ENCODE measurements at regions not wholly inside any gene's neighbourhood (a gene's known extent, or its start where the extent isn't known, plus 50 kb on each side); places are given as distances from the start of the nearest gene placed in this dataset.

DNA sequence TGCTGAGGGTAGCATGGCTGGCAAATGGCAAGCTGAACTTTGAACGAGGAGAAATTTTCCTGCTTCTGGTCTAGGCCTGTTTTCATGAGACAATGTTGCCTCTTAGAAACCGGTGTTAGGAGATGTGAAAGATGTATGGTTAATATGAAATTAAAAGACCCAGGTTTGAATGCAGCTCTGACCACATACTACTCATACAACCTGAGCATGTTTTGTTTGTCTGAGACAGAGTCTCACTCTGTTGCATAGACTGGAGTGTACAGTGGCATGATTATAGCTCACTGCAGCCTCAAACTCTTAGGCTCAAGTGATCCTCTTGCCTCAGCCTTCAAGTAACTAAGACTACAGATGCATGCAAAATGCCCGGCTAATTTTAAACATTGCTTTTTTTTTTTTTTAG is 193.4 kb upstream of the FZD8 start:
- H3K9me3 ChIP-seq, result no peaks in the 10 kb centered on the region
- 77% methylated on average over 3 of the region's 3 CpGs for WGBS
- no peaks in the 10 kb centered on the region for H3K4me1 ChIP-seq
- peak overlapping the region; percentile 3 for H3K27ac ChIP-seq
- no peak for TF ChIP-seq POLR2A (IDR thresholded peaks at IDR 0.05)
- TF ChIP-seq POLR2AphosphoS5 (IDR thresholded peaks at IDR 0.05), result no peak
- DNase-seq (ENCODE audit: low spot score in 2 of 2), result no peak
- no peaks in the 10 kb centered on the region for H3K36me3 ChIP-seq
- H3K27me3 ChIP-seq, result no peaks in the 10 kb centered on the region
- no peak overlapping the region for H3K4me3 ChIP-seq

DNA sequence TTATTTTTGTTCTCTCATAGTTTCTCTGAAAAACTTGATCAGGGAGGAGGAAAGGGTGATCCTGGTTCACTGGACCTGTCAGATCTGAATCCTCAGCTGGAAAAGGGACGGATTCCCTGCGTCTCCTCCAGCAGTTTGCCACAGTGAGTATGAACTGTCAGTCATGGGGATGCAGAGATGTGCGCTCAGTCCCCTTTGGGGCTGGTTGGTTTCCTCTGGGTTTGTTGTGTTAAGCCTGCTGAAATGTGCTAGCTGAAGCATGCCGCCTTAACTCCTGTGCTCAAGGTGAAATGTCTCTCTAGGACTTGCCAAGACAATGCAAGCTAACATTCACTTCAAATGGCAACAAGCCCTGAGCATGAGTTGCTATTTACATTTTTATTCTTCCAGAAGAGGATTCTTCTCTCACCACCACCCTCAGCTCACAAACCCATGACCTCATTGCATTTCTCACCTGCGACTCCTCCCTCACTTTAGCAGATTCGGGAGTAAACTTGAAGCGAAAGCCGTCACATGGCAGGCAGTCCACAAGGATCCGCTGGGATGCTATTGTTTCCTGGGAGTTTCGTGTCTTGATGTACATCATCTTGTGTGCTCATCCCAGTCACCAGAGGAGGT is 192.9 kb upstream of the FZD8 start:
- WGBS, result 68% methylated on average over 10 of the region's 10 CpGs
- Histone ChIP-seq H3K27ac (peak overlapping the region; percentile 3), H3K4me1 (no peaks in the 10 kb centered on the region), H3K36me3 (no peaks in the 10 kb centered on the region), H3K4me3 (no peak overlapping the region), H3K27me3 (no peaks in the 10 kb centered on the region), H3K9me3 (no peaks in the 10 kb centered on the region)
- TF ChIP-seq, protein P1, sequence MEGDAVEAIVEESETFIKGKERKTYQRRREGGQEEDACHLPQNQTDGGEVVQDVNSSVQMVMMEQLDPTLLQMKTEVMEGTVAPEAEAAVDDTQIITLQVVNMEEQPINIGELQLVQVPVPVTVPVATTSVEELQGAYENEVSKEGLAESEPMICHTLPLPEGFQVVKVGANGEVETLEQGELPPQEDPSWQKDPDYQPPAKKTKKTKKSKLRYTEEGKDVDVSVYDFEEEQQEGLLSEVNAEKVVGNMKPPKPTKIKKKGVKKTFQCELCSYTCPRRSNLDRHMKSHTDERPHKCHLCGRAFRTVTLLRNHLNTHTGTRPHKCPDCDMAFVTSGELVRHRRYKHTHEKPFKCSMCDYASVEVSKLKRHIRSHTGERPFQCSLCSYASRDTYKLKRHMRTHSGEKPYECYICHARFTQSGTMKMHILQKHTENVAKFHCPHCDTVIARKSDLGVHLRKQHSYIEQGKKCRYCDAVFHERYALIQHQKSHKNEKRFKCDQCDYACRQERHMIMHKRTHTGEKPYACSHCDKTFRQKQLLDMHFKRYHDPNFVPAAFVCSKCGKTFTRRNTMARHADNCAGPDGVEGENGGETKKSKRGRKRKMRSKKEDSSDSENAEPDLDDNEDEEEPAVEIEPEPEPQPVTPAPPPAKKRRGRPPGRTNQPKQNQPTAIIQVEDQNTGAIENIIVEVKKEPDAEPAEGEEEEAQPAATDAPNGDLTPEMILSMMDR (IDR thresholded peaks at IDR 0.05), result no peak
- no peak for TF ChIP-seq POLR2A (IDR thresholded peaks at IDR 0.05)
- TF ChIP-seq EP300 (IDR thresholded peaks at IDR 0.05), result no peak
- TF ChIP-seq POLR2AphosphoS5 (IDR thresholded peaks at IDR 0.05), result no peak
- DNase-seq (ENCODE audit: low spot score in 2 of 2), result no peak

DNA sequence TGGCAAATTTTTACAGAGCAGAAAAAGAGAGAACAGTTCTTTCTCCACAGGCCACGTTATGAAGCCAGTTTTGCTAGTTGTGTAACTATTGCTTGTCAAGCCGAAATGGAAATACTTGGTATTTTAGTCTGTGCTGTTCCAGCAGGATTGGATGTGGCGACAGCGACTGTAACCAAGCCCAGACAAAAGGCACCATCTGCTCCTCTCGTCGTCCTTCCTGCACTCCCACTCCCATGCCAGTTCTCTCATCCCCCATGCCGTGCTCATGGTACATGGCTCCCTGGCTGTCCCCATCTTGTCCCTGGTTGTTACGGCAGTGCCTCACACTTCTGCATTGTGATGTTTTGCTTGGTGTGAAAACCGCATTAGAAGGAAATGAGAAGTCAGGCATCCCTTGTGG is 185.7 kb upstream of the FZD8 start:
- no peak overlapping the region for H3K4me3 ChIP-seq
- WGBS, result 86% methylated on average over 9 of the region's 9 CpGs
- H3K4me1 ChIP-seq, result peaks cover under 1% of the 10 kb centered on the region
- TF ChIP-seq POLR2A (IDR thresholded peaks at IDR 0.05) (no peak), POLR2AphosphoS5 (IDR thresholded peaks at IDR 0.05) (no peak)
- DNase-seq (ENCODE audit: low spot score in 2 of 2), result no peak
- no peaks in the 10 kb centered on the region for H3K36me3 ChIP-seq
- no peak overlapping the region for H3K27ac ChIP-seq
- no peaks in the 10 kb centered on the region for H3K9me3 ChIP-seq
- H3K27me3 ChIP-seq, result no peaks in the 10 kb centered on the region

DNA sequence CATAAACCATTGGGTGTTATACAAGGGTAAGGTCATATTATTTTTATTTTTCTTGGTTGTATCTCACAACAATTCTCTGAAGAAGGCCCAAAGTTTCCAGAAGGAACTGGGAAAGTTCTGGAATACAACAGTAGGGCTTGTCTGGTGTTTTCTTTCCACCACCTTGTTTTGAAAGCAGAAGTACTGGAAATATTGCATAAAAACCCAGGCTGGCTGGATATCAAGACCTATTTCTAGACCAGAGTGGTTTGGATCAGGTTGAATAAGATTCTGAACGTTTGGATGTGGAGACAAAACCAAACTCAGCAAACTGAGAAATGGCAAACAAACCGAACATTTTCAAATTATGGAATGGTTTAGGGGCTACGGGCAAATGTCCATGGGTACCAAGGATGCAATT is 182.6 kb upstream of the FZD8 start:
- WGBS, result 55% methylated on average over 3 of the region's 3 CpGs
- Histone ChIP-seq H3K9me3 (no peaks in the 10 kb centered on the region), H3K4me1 (peaks cover 20% of the 10 kb centered on the region), H3K27ac (no peak overlapping the region), H3K36me3 (no peaks in the 10 kb centered on the region), H3K4me3 (no peak overlapping the region), H3K27me3 (no peaks in the 10 kb centered on the region)
- DNase-seq (ENCODE audit: low spot score in 2 of 2), result no peak
- TF ChIP-seq EP300 (IDR thresholded peaks at IDR 0.05), result no peak
- TF ChIP-seq POLR2AphosphoS5 (IDR thresholded peaks at IDR 0.05), result no peak
- no peak for TF ChIP-seq POLR2A (IDR thresholded peaks at IDR 0.05)
- TF ChIP-seq, protein P1 (IDR thresholded peaks at IDR 0.05), result no peak

DNA sequence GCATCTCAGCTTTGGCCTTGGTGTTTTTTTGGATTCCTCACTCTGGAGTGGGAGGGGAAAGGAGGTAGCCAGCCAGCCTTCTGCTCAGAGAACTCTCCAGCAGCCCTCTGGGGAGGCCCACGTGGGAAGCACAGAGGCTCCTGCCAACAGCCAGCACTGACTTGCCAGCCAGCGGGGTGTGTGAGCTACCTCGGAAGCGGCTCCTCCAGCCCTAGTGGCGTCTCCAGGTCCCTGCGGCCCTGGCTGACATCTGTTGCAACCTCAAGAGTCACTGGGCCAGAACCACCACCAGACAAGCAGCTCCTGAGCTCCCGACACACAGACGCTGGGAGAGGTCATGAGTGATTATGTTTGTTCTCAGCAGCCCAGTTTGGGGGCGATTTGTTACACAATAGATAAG is 180.2 kb upstream of the FZD8 start:
- Histone ChIP-seq H3K9me3 (no peaks in the 10 kb centered on the region), H3K27me3 (no peaks in the 10 kb centered on the region), H3K27ac (no peak overlapping the region), H3K4me1 (peaks cover 20% of the 10 kb centered on the region), H3K36me3 (no peaks in the 10 kb centered on the region), H3K4me3 (no peak overlapping the region)
- peak; percentile 84 to 91 for DNase-seq (ENCODE audit: low spot score in 2 of 2)
- TF ChIP-seq, protein P1 (IDR thresholded peaks at IDR 0.05), result peak; percentile 18 to 66
- TF ChIP-seq POLR2AphosphoS5 (IDR thresholded peaks at IDR 0.05) (peak in 1 of 3 donors; percentile 4), EP300 (IDR thresholded peaks at IDR 0.05) (no peak)
- WGBS, result 14% methylated on average over 9 of the region's 9 CpGs

DNA sequence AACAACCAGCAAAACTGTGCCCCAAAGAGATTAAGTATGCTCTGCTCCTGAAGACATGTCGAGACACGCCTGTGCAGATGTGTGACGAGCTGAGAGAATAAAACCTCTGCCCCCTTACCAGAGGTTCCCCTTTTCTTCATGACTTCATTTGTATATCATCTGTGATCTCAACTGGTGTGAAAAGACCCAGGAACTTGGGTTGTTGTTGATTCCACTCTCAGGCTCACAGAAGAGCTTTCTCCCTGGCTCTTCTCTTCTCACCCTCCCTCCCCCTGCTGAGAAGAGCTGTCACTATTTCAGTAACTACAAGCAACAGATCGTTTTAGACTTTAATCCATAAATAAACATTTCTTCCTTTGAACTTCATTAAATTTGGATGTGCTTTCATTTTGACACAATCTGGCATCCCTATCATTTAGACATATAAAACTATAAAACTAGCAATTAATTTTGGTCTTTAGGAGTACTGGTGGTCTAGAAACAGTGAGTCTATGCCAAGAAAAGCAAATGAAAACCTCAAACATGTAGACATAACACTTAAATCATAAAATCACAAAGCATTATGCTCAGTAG is 179.3 kb upstream of the FZD8 start:
- no peak for DNase-seq (ENCODE audit: low spot score in 2 of 2)
- H3K9me3 ChIP-seq, result no peaks in the 10 kb centered on the region
- WGBS, result 49% methylated on average over 4 of the region's 4 CpGs
- no peak for TF ChIP-seq POLR2AphosphoS5 (IDR thresholded peaks at IDR 0.05)
- TF ChIP-seq, protein P1 (IDR thresholded peaks at IDR 0.05), result no peak
- TF ChIP-seq EP300 (IDR thresholded peaks at IDR 0.05), result no peak
- TF ChIP-seq POLR2A (IDR thresholded peaks at IDR 0.05), result no peak
- H3K4me1 ChIP-seq, result peaks cover 20% of the 10 kb centered on the region
- H3K36me3 ChIP-seq, result no peaks in the 10 kb centered on the region
- H3K4me3 ChIP-seq, result no peak overlapping the region
- no peak overlapping the region for H3K27ac ChIP-seq
- H3K27me3 ChIP-seq, result no peaks in the 10 kb centered on the region
